Limb (tissue), 2 donors: ENCODE measurements at regions not wholly inside any gene's neighbourhood (a gene's known extent, or its start where the extent isn't known, plus 50 kb on each side); places are given as distances from the start of the nearest gene placed in this dataset.

Experiments
- DNase-seq, 2 donors: peaks; one replicate each; pipeline ENCODE4 v3.0.0-alpha.2; 2016; ENCODE audit errors: extremely low spot score in 2 of 2

- DNase-seq: peak in 1 of 2 donors; percentile 74
These were observed 70.2 kb upstream of the FERD3L start for GRCh38 chr7:19215412-19215811.

- no peak for DNase-seq
These were observed 68.5 kb upstream of the FERD3L start for GRCh38 chr7:19213746-19214145.

- no peak for DNase-seq
These were observed 65.7 kb upstream of the FERD3L start for GRCh38 chr7:19210893-19211413.

- DNase-seq: no peak
These were observed 64.0 kb upstream of the FERD3L start for GRCh38 chr7:19209166-19209696.

- no peak for DNase-seq
These were observed 61.5 kb upstream of the FERD3L start for GRCh38 chr7:19206721-19207120.

- no peak for DNase-seq
These were observed 58.5 kb upstream of the FERD3L start for GRCh38 chr7:19203686-19204085.

- no peak for DNase-seq
These were observed 57.4 kb upstream of the FERD3L start for GRCh38 chr7:19202599-19202998.
